GM23338 (cell line): ENCODE measurements at regions not wholly inside any gene's neighbourhood (a gene's known extent, or its start where the extent isn't known, plus 50 kb on each side); places are given as distances from the start of the nearest gene placed in this dataset.

ENCODE experiments used
- ATAC-seq: fragments of 200-7000 bp; cut with Tn5 transposase; 3 replicates; pipeline ENCODE4 v1.9.1; 2020
- DNase-seq: peaks from one replicate; pipeline ENCODE4 v3.0.0-alpha.2; 2015; ENCODE audit warnings: low spot score
- H2AFZ ChIP-seq: fragments of 200-600 bp; sonication (generic); 2 replicates; pipeline ENCODE4 v1.8.0; 2016; ENCODE audit warnings: antibody characterized with exemption, mild to moderate bottlenecking, moderate library complexity
- H3F3A ChIP-seq: fragments of 200-600 bp; sonication (generic); replicated peaks from 2 replicates; pipeline ENCODE4 v1.8.0; 2017; ENCODE audit warnings: antibody characterized with exemption, mixed run types, low read depth
- H3K27ac ChIP-seq: fragments of 200-600 bp; sonication (generic); 2 replicates; pipeline ENCODE4 v1.6.1; 2016; ENCODE audit warnings: low read depth
- H3K27me3 ChIP-seq: fragments of 200-600 bp; sonication (generic); 2 replicates; pipeline ENCODE4 v1.8.0; 2016; ENCODE audit warnings: mild to moderate bottlenecking, mixed run types, moderate library complexity; ENCODE audit not compliant: insufficient read depth
- H3K36me3 ChIP-seq: fragments of 200-600 bp; sonication (generic); 2 replicates; pipeline ENCODE4 v1.8.0; 2016; ENCODE audit warnings: mild to moderate bottlenecking; ENCODE audit not compliant: insufficient read depth
- H3K4me1 ChIP-seq: fragments of 200-600 bp; sonication (generic); 2 replicates; pipeline ENCODE4 v1.8.0; 2016; ENCODE audit warnings: mild to moderate bottlenecking, moderate library complexity; ENCODE audit not compliant: insufficient read depth
- H3K4me2 ChIP-seq: fragments of 200-600 bp; sonication (generic); 2 replicates; pipeline ENCODE4 v1.7.1; 2017; ENCODE audit warnings: mixed run types
- H3K4me3 ChIP-seq: fragments of 200-600 bp; sonication (generic); 2 replicates; pipeline ENCODE4 v1.6.1; 2016; ENCODE audit warnings: mixed run types
- H3K79me2 ChIP-seq: fragments of 200-600 bp; sonication (generic); replicated peaks from 2 replicates; pipeline ENCODE4 v1.8.0; 2017; ENCODE audit warnings: mild to moderate bottlenecking; ENCODE audit not compliant: insufficient read depth
- H3K9me2 ChIP-seq: fragments of 200-600 bp; sonication (generic); 2 replicates; pipeline ENCODE4 v1.8.0; 2017; ENCODE audit not compliant: insufficient read depth
- H4K20me1 ChIP-seq: fragments of 200-600 bp; sonication (generic); replicated peaks from 2 replicates; pipeline ENCODE4 v1.8.0; 2017; ENCODE audit warnings: mild to moderate bottlenecking; ENCODE audit not compliant: insufficient read depth
- H3K27ac Mint-ChIP-seq: 2 replicates; pipeline ENCODE4 v1.8.0; 2020; ENCODE audit warnings: inconsistent platforms, mild to moderate bottlenecking, moderate library complexity, mixed read lengths
- H3K27me3 Mint-ChIP-seq: 3 replicates; pipeline ENCODE4 v1.8.0; 2022; ENCODE audit warnings: low read depth, mild to moderate bottlenecking, moderate library complexity, mixed read lengths, inconsistent platforms; ENCODE audit not compliant: insufficient read depth, poor library complexity
- H3K36me3 Mint-ChIP-seq: 3 replicates; pipeline ENCODE4 v1.8.0; 2021; ENCODE audit warnings: low read depth, mild to moderate bottlenecking, inconsistent platforms, moderate library complexity, mixed read lengths
- H3K4me1 Mint-ChIP-seq: 3 replicates; pipeline ENCODE4 v1.8.0; 2020; ENCODE audit warnings: mild to moderate bottlenecking, inconsistent platforms, mixed read lengths
- H3K4me3 Mint-ChIP-seq: 3 replicates; pipeline ENCODE4 v1.8.0; 2021; ENCODE audit warnings: moderate library complexity, mild to moderate bottlenecking, inconsistent platforms, mixed read lengths
- H3K9me3 Mint-ChIP-seq: 3 replicates; pipeline ENCODE4 v1.8.0; 2020; ENCODE audit warnings: moderate library complexity, mild to moderate bottlenecking, inconsistent platforms, mixed read lengths
- POLR2AphosphoS5 ChIP-seq: IDR thresholded peaks from 2 replicates; pipeline ENCODE4 v1.6.1; 2016; ENCODE audit warnings: antibody characterized with exemption, low read depth
- STAT1 ChIP-seq: IDR thresholded peaks from one replicate; pipeline ENCODE4 v1.6.1; 2016; ENCODE audit warnings: antibody characterized with exemption; ENCODE audit not compliant: unreplicated experiment
- ZNF331 ChIP-seq: fragments of 250-450 bp; sonication (Bioruptor Pico); IDR thresholded peaks from 2 replicates; pipeline ENCODE4 v1.5.0; 2020; ENCODE audit warnings: low read depth, mild to moderate bottlenecking, moderate library complexity
- ZNF462 ChIP-seq: fragments of 250-450 bp; sonication (Bioruptor Pico); IDR thresholded peaks from 2 replicates; pipeline ENCODE4 v1.5.0; 2020; ENCODE audit warnings: mild to moderate bottlenecking, moderate library complexity

GRCh38 chrX:40410859-40411258, 169.9 kb upstream of the ATP6AP2 start:
- Histone ChIP-seq H3K27me3 (no peaks in the 10 kb centered on the region), H4K20me1 (no peaks in the 10 kb centered on the region), H3K27ac (no peak overlapping the region), H3K9me2 (no peaks in the 10 kb centered on the region), H3F3A (no peaks in the 10 kb centered on the region), H3K4me1 (no peaks in the 10 kb centered on the region), H2AFZ (no peak overlapping the region), H3K4me3 (no peak overlapping the region), H3K36me3 (no peaks in the 10 kb centered on the region), H3K4me2 (no peak overlapping the region), H3K79me2 (no peaks in the 10 kb centered on the region)
- Mint-ChIP-seq H3K4me1 (peaks cover 10% of the 10 kb centered on the region; the same call in 2 of the 3 replicates), H3K27me3 (peaks cover 6% of the 10 kb centered on the region), H3K36me3 (0 out of 3 replicates have a peak, but pooled peaks cover 3% of the 10 kb centered on the region), H3K27ac (no peak overlapping the region), H3K9me3 (peaks cover 7% of the 10 kb centered on the region; the same call in 2 of the 3 replicates), H3K4me3 (no peak overlapping the region)
- TF ChIP-seq ZNF462 (CRISPR knock-in tag) (no peak), ZNF331 (CRISPR knock-in tag) (no peak), POLR2AphosphoS5 (no peak)
- ATAC-seq, result no peak
- DNase-seq, result no peak

- H4K20me1 ChIP-seq, result no peaks in the 10 kb centered on the region
- H3K27me3 ChIP-seq, result no peaks in the 10 kb centered on the region
- H3K27ac ChIP-seq, result no peak overlapping the region
- Mint-ChIP-seq H3K27me3 (peaks cover 7% of the 10 kb centered on the region), H3K9me3 (peaks cover 7% of the 10 kb centered on the region; the same call in 2 of the 3 replicates), H3K4me1 (peaks cover 13% of the 10 kb centered on the region; the same call in 2 of the 3 replicates), H3K27ac (no peak overlapping the region), H3K36me3 (0 out of 3 replicates have a peak, but pooled peaks cover 3% of the 10 kb centered on the region), H3K4me3 (no peak overlapping the region)
- TF ChIP-seq STAT1, result no peak
- H3K9me2 ChIP-seq, result no peaks in the 10 kb centered on the region
- H3K79me2 ChIP-seq, result no peaks in the 10 kb centered on the region
- no peaks in the 10 kb centered on the region for H3K4me1 ChIP-seq
- DNase-seq, result no peak
- H3K36me3 ChIP-seq, result no peaks in the 10 kb centered on the region
- no peak for ATAC-seq
- no peak overlapping the region for H2AFZ ChIP-seq
- no peaks in the 10 kb centered on the region for H3F3A ChIP-seq
- H3K4me3 ChIP-seq, result no peak overlapping the region
- no peak overlapping the region for H3K4me2 ChIP-seq
Measured at GRCh38 chrX:40406330-40406859, 174.4 kb upstream of the ATP6AP2 start.
